ENCODE measurements at regions not wholly inside any gene's neighbourhood (a gene's known extent, or its start where the extent isn't known, plus 50 kb on each side); places are given as distances from the start of the nearest gene placed in this dataset.

GRCh38 chr14:86373886-86374285, 843.9 kb downstream of the FLRT2 start:
- no peak for DNase-seq

GRCh38 chr14:86372402-86372801, 842.5 kb downstream of the FLRT2 start:
- no peak for DNase-seq
- no peaks in the 10 kb centered on the region for H4K20me1 ChIP-seq (ENCODE audit: insufficient read depth, low read length)
- no peak overlapping the region for H3K4me3 ChIP-seq (ENCODE audit: low read depth in 1 of 2, low read length in 2 of 2)
- H3K36me3 ChIP-seq (ENCODE audit: insufficient read depth, low read length): peaks cover 7% of the 10 kb centered on the region
- no peaks in the 10 kb centered on the region for H3K79me2 ChIP-seq (ENCODE audit: insufficient read depth, low read length)
- no peaks in the 10 kb centered on the region for H3K27me3 ChIP-seq (ENCODE audit: insufficient read depth, low read length, poor library complexity)
- no peak overlapping the region for H3K4me2 ChIP-seq (ENCODE audit: insufficient read depth, low read length)
- peaks cover 20% of the 10 kb centered on the region for H3K9me3 ChIP-seq (ENCODE audit: insufficient read depth, low read length, severe bottlenecking)
- H2AFZ ChIP-seq (ENCODE audit: low read depth, low read length): no peak overlapping the region
- H3K27ac ChIP-seq (ENCODE audit: low read length): no peak overlapping the region
- peaks cover 7% of the 10 kb centered on the region; the same call in 1 of the 2 replicates for H3K4me1 ChIP-seq (ENCODE audit: insufficient read depth, low read length)
- no peak for ATAC-seq (ENCODE audit: insufficient read depth, low read depth)
- no peak for TF ChIP-seq EZH2 (IDR thresholded peaks at IDR 0.05; ENCODE audit: borderline replicate concordance, low read depth, low read length, severe bottlenecking)
- TF ChIP-seq CTCF (IDR thresholded peaks at IDR 0.05; ENCODE audit: borderline replicate concordance, extremely low read depth, low read length, poor library complexity, severe bottlenecking): no peak
- no peak overlapping the region for H3K9ac ChIP-seq (ENCODE audit: low read depth, low read length)

More at GRCh38 chr14:86373886-86374285, 843.9 kb downstream of the FLRT2 start:
- no peak for TF ChIP-seq EZH2 (IDR thresholded peaks at IDR 0.05; ENCODE audit: borderline replicate concordance, low read depth, low read length, severe bottlenecking)
- TF ChIP-seq CTCF (IDR thresholded peaks at IDR 0.05; ENCODE audit: borderline replicate concordance, extremely low read depth, low read length, poor library complexity, severe bottlenecking): no peak
- peaks cover 7% of the 10 kb centered on the region; the same call in 1 of the 2 replicates for H3K4me1 ChIP-seq (ENCODE audit: insufficient read depth, low read length)
- H3K4me3 ChIP-seq (ENCODE audit: low read depth in 1 of 2, low read length in 2 of 2): no peak overlapping the region
- H3K27ac ChIP-seq (ENCODE audit: low read length): no peak overlapping the region
- no peaks in the 10 kb centered on the region for H3K79me2 ChIP-seq (ENCODE audit: insufficient read depth, low read length)
- no peaks in the 10 kb centered on the region for H3K27me3 ChIP-seq (ENCODE audit: insufficient read depth, low read length, poor library complexity)
- no peak for ATAC-seq (ENCODE audit: insufficient read depth, low read depth)
- H4K20me1 ChIP-seq (ENCODE audit: insufficient read depth, low read length): no peaks in the 10 kb centered on the region
- H2AFZ ChIP-seq (ENCODE audit: low read depth, low read length): no peak overlapping the region
- peaks cover 20% of the 10 kb centered on the region for H3K9me3 ChIP-seq (ENCODE audit: insufficient read depth, low read length, severe bottlenecking)
- H3K4me2 ChIP-seq (ENCODE audit: insufficient read depth, low read length): no peak overlapping the region
- peaks cover 7% of the 10 kb centered on the region for H3K36me3 ChIP-seq (ENCODE audit: insufficient read depth, low read length)
- H3K9ac ChIP-seq (ENCODE audit: low read depth, low read length): no peak overlapping the region

- Histone ChIP-seq H3K4me3 (ENCODE audit: low read depth in 1 of 2, low read length in 2 of 2) (no peak overlapping the region), H3K9me3 (ENCODE audit: insufficient read depth, low read length, severe bottlenecking) (peaks cover 15% of the 10 kb centered on the region), H3K4me2 (ENCODE audit: insufficient read depth, low read length) (no peak overlapping the region), H3K4me1 (ENCODE audit: insufficient read depth, low read length) (no peaks in the 10 kb centered on the region), H3K9ac (ENCODE audit: low read depth, low read length) (no peak overlapping the region), H3K27me3 (ENCODE audit: insufficient read depth, low read length, poor library complexity) (no peaks in the 10 kb centered on the region), H3K27ac (ENCODE audit: low read length) (no peak overlapping the region), H3K36me3 (ENCODE audit: insufficient read depth, low read length) (no peaks in the 10 kb centered on the region), H2AFZ (ENCODE audit: low read depth, low read length) (no peak overlapping the region), H4K20me1 (ENCODE audit: insufficient read depth, low read length) (no peaks in the 10 kb centered on the region), H3K79me2 (ENCODE audit: insufficient read depth, low read length) (no peaks in the 10 kb centered on the region)
- no peak for DNase-seq
- TF ChIP-seq CTCF (IDR thresholded peaks at IDR 0.05; ENCODE audit: borderline replicate concordance, extremely low read depth, low read length, poor library complexity, severe bottlenecking): no peak
- no peak for TF ChIP-seq EZH2 (IDR thresholded peaks at IDR 0.05; ENCODE audit: borderline replicate concordance, low read depth, low read length, severe bottlenecking)
- no peak for ATAC-seq (ENCODE audit: insufficient read depth, low read depth)
Measured at GRCh38 chr14:86364634-86365033, 834.7 kb downstream of the FLRT2 start.

- no peak; the same call in 2 of the 3 replicates for ATAC-seq (ENCODE audit: insufficient read depth, low read depth)
- no peak overlapping the region for H3K4me3 ChIP-seq (ENCODE audit: low read depth in 1 of 2, low read length in 2 of 2)
- no peak for DNase-seq
- H3K4me2 ChIP-seq (ENCODE audit: insufficient read depth, low read length): no peak overlapping the region
- H3K27ac ChIP-seq (ENCODE audit: low read length): peak overlapping the region; percentile 6; the same call in 1 of the 2 replicates
- H3K36me3 ChIP-seq (ENCODE audit: insufficient read depth, low read length): no peaks in the 10 kb centered on the region
- no peaks in the 10 kb centered on the region for H3K27me3 ChIP-seq (ENCODE audit: insufficient read depth, low read length, poor library complexity)
- no peak overlapping the region for H2AFZ ChIP-seq (ENCODE audit: low read depth, low read length)
- H3K4me1 ChIP-seq (ENCODE audit: insufficient read depth, low read length): no peaks in the 10 kb centered on the region
- H4K20me1 ChIP-seq (ENCODE audit: insufficient read depth, low read length): no peaks in the 10 kb centered on the region
- H3K9ac ChIP-seq (ENCODE audit: low read depth, low read length): no peak overlapping the region
- no peaks in the 10 kb centered on the region for H3K79me2 ChIP-seq (ENCODE audit: insufficient read depth, low read length)
- H3K9me3 ChIP-seq (ENCODE audit: insufficient read depth, low read length, severe bottlenecking): peaks cover 15% of the 10 kb centered on the region
- no peak for TF ChIP-seq CTCF (IDR thresholded peaks at IDR 0.05; ENCODE audit: borderline replicate concordance, extremely low read depth, low read length, poor library complexity, severe bottlenecking)
- no peak for TF ChIP-seq EZH2 (IDR thresholded peaks at IDR 0.05; ENCODE audit: borderline replicate concordance, low read depth, low read length, severe bottlenecking)
Measured at GRCh38 chr14:86363576-86363975, 833.6 kb downstream of the FLRT2 start.
